Activated CD8-positive, alpha-beta memory T cell treated with anti-CD3 and anti-CD28 coated beads, Interleukin-2, amount 10 ng/mL, durations not matched to agents 7 days and 5 days (primary cell): ENCODE measurements at regions not wholly inside any gene's neighbourhood (a gene's known extent, or its start where the extent isn't known, plus 50 kb on each side); places are given as distances from the start of the nearest gene placed in this dataset.

ENCODE experiments used
- ATAC-seq: fragments of 150-1000 bp; cut with Tn5 transposase; one replicate; pipeline ENCODE4 v1.10.0; 2021; ENCODE audit warnings: moderate library complexity
- CTCF ChIA-PET: fragments of 350-600 bp; sonication (Branson Sonifier 250); formaldehyde crosslinking; loops from one replicate; lab custom pipeline; 2021; ENCODE audit warnings: antibody characterized with exemption; lab: Charles Lee
- DNase-seq: peaks from one replicate; pipeline ENCODE4 v3.0.0-alpha.2; 2020
- H3K27ac Mint-ChIP-seq: one replicate; pipeline ENCODE4 v1.8.0; 2021; ENCODE audit warnings: mild to moderate bottlenecking, mixed read lengths
- H3K27me3 Mint-ChIP-seq: one replicate; pipeline ENCODE4 v1.8.0; 2021; ENCODE audit warnings: mixed read lengths
- H3K36me3 Mint-ChIP-seq: one replicate; pipeline ENCODE4 v1.8.0; 2021; ENCODE audit warnings: mild to moderate bottlenecking, mixed read lengths
- H3K4me1 Mint-ChIP-seq: one replicate; pipeline ENCODE4 v1.8.0; 2021; ENCODE audit warnings: mixed read lengths
- H3K4me3 Mint-ChIP-seq: one replicate; pipeline ENCODE4 v1.8.0; 2021; ENCODE audit warnings: mild to moderate bottlenecking, moderate library complexity, mixed read lengths
- H3K9me3 Mint-ChIP-seq: one replicate; pipeline ENCODE4 v1.8.0; 2022; ENCODE audit warnings: low read depth, mixed read lengths

DNA sequence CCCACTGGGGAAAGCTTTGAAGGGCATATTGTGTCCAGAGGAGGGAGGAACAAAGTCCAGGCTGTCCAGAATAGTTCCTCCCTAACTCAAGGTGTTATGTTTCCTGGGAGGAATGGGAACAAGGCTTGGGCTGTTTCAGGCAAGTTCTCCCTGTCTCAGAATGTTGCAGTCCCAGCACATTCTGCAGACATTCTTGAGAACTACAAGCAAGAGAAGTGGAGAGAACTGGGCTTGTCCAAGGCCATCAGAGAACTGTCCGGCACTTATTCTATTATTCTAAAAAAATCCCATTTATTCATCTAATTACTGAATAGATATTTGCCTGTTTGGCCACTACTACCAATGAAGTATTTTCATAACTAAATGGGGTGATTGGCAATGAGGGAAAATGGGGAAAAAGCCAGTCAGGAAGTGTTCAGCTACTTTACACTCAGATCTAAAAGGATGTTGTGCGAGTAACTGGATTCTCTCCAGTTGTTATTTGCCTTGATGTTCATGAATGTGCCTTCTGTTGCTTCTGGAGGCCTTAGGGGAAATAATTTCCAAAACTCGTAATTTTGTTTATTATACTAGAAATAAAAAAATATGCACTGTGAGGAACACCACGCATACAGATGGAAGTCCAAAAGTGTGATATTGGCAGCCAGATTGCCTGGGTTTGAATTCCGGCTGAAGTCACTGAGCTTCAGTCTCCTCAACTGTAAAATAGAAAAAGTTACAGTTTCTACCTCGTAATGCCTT is 300.1 kb upstream of the RND3 start:
- CTCF ChIA-PET: no interaction called here
- no peak for ATAC-seq
- no peak overlapping the region for H3K4me3 Mint-ChIP-seq
- H3K27me3 Mint-ChIP-seq: no peaks in the 10 kb centered on the region
- no peak for DNase-seq
- H3K9me3 Mint-ChIP-seq: no peaks in the 10 kb centered on the region
- H3K4me1 Mint-ChIP-seq: no peaks in the 10 kb centered on the region
- no peaks in the 10 kb centered on the region for H3K36me3 Mint-ChIP-seq
- no peak overlapping the region for H3K27ac Mint-ChIP-seq

DNA sequence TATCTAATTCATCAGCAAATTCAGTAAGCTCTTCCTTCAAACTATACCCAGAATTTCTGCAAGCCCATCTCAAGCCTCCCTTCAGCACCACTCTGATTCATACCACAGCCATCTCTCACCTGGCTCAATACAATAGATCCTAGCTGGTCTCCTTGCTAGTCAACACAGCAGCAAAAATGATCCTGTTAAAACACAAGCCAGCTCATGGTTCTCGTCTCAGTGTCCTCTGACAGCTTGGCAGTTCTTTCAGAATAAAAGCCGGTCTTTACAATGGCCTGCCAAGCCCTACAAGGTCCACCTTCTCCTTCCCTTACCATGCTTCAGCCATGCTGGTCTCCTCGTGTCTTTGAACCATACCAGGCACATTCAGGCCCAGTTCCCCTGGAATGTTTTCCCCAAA is 296.9 kb upstream of the RND3 start:
- no peaks in the 10 kb centered on the region for H3K9me3 Mint-ChIP-seq
- CTCF ChIA-PET: no interaction called here
- H3K27me3 Mint-ChIP-seq: no peaks in the 10 kb centered on the region
- H3K4me3 Mint-ChIP-seq: no peak overlapping the region
- H3K36me3 Mint-ChIP-seq: no peaks in the 10 kb centered on the region
- ATAC-seq (no peak), DNase-seq (no peak)
- H3K27ac Mint-ChIP-seq: no peak overlapping the region
- H3K4me1 Mint-ChIP-seq: no peaks in the 10 kb centered on the region

DNA sequence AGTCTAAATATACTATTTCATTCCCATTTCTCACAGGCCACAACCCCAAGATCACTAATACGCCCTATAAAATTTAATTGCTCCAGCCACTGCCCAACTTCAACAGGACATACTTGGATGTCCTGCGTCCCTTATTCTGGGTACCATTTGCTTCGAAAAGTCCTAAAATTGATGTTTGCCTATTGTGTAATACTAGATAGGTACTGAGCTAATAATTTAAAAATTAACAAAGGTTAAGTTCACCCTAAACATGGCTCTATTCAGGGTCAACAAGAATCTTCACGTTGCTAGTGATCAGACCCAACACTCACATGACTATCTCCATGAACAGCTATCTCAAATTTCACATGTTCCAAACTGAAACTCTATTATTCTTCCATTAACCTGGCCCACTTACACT is 296.4 kb upstream of the RND3 start:
- ATAC-seq (no peak), DNase-seq (no peak)
- CTCF ChIA-PET: no interaction called here
- H3K9me3 Mint-ChIP-seq: no peaks in the 10 kb centered on the region
- H3K4me3 Mint-ChIP-seq: no peak overlapping the region
- no peak overlapping the region for H3K27ac Mint-ChIP-seq
- no peaks in the 10 kb centered on the region for H3K36me3 Mint-ChIP-seq
- H3K4me1 Mint-ChIP-seq: no peaks in the 10 kb centered on the region
- H3K27me3 Mint-ChIP-seq: no peaks in the 10 kb centered on the region

DNA sequence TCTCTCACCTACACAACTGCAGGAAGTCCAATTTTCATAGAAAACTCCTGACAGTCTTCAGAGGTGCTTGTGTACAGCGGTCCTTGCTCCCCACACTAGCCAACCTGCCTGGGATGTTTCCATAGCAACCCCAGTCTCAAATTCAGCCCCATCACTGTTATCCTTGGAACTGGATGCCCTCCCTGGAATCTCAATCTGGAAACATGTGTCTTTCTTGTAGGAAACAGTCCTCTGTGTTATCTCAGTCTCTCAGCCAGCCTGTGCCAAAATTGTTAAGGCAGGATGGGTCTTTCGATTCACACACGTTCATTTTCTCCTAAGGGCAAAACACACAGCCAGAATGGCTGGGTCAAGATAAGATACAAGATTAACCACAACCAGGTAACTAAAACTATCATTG is 295.5 kb upstream of the RND3 start:
- Mint-ChIP-seq H3K36me3 (no peaks in the 10 kb centered on the region), H3K9me3 (no peaks in the 10 kb centered on the region), H3K27ac (no peak overlapping the region), H3K27me3 (no peaks in the 10 kb centered on the region), H3K4me1 (no peaks in the 10 kb centered on the region), H3K4me3 (no peak overlapping the region)
- no peak for ATAC-seq
- no peak for DNase-seq
- CTCF ChIA-PET: no interaction called here

DNA sequence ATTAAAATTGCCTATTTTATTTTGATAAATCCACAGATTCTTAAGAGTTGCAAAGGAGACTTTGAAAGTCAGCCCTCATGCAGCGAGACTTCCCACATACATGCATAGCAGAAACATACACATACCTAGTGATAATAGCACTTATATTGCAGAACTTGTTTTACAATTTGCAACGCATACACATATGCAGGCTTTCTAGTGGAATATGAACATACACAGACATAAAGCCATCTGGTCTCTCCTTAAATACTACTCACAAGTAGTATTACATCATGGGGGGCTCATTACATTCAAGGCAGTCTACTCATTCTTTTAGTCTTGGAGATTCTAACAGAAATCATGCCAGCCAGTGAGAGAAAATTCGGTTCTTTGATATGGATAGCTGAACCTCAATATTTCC is 295.1 kb upstream of the RND3 start:
- no peak overlapping the region for H3K27ac Mint-ChIP-seq
- ATAC-seq: no peak
- CTCF ChIA-PET: no interaction called here

DNA sequence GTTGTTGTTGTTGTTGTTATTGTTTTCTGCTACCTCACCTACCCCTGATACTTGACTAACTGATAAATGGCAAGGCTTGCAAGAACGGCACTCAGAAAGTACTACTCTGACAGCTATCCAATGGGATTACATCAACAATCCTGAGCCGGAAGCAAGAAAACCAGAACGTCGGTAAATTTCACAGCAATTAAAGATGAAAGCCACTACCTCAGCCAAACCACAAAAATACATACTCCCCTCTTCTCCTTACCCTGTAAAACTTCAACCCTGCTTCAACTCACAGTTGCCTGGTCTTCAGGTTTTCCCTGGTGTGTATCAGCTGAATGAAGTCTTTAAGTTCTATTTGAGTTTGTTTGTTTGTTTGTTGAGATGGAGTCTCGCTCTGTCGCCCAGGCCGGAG is 293.7 kb upstream of the RND3 start:
- H3K36me3 Mint-ChIP-seq: no peaks in the 10 kb centered on the region
- no peak for ATAC-seq
- H3K27me3 Mint-ChIP-seq: no peaks in the 10 kb centered on the region
- CTCF ChIA-PET: no interaction called here
- no peak overlapping the region for H3K27ac Mint-ChIP-seq
- DNase-seq: no peak
- H3K9me3 Mint-ChIP-seq: no peaks in the 10 kb centered on the region
- no peak overlapping the region for H3K4me3 Mint-ChIP-seq
- no peaks in the 10 kb centered on the region for H3K4me1 Mint-ChIP-seq

More for the DNA sequence above, 295.1 kb upstream of the RND3 start:
- Mint-ChIP-seq H3K4me3 (no peak overlapping the region), H3K36me3 (no peaks in the 10 kb centered on the region), H3K4me1 (no peaks in the 10 kb centered on the region), H3K9me3 (no peaks in the 10 kb centered on the region), H3K27me3 (no peaks in the 10 kb centered on the region)
- no peak for DNase-seq

DNA sequence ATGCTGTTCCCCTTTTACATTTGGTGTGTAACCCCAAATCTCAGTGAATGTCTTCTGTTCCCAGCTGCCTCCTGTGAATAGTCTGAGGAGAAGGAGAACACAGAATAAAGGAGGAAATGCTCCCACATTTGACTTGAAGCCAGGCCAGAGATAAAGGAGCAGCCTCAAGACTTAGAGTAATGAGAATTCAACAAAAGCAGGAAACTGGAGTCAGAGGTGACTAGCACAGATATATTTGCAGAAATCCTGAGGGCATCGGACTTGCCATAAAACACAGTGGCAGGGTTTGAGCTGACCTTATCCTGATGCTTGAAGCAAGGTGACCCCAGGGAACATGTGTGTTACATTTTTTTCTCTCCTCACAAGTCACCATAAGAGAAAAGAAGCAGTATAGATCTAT is 291.4 kb upstream of the RND3 start:
- CTCF ChIA-PET: no interaction called here
- DNase-seq (no peak), ATAC-seq (no peak)
- Mint-ChIP-seq H3K4me1 (no peaks in the 10 kb centered on the region), H3K4me3 (no peak overlapping the region), H3K27ac (no peak overlapping the region), H3K36me3 (no peaks in the 10 kb centered on the region), H3K9me3 (no peaks in the 10 kb centered on the region), H3K27me3 (no peaks in the 10 kb centered on the region)

DNA sequence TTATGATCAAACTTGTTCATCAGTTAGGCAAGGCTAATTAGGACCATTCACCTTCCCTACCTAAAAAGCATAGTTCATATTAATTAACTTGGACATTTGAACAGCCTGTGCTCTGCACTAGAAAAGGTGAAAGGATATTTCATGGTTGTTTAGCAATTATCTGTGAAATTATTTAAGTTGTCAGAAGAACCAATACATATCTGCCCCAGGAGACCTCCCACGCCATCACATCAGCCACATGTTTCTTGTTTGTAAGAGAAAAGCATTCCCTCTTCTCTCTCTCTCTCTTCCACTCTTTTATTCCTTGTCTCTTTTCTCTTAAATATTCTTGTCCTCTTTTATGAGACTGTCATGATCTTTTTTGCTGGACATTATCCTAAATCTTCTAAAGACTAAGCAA is 282.0 kb upstream of the RND3 start:
- H3K9me3 Mint-ChIP-seq: no peaks in the 10 kb centered on the region

DNA sequence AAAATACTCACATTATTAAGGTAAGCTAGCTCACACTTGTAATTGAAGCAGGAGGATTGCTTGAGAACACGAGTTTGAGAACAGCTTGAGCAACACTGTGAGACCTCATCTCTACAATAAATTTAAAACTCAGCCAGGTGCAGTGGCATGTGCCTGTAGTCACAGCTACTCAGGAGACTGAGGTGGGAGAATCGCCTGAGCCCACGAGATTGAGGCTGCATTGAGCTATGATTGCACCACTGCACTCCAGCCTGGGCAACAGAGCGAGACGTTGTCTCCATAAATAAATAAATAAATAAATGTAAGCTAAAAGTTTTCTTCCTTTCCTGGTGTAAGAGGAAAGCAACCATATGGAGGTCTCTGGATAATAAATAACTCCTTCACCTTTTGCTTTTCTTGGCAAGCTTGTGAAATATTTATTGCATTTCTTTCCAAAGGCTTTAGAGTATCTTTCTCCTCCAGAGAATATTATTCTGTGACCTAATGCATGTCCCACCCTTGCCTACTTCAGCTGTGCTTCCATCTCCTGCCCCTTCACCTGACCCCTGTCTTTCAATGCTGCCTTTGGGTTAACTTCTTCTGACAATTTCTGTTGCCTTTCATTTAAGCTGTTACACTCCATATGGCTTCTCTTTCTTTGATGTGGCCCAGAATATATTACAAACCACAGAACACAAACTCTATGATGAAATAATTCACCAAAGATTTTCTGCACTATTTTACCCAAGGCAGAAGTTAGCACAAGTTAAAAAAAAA is 280.7 kb upstream of the RND3 start:
- no peak for DNase-seq
- no peak overlapping the region for H3K4me3 Mint-ChIP-seq
- no peaks in the 10 kb centered on the region for H3K9me3 Mint-ChIP-seq
- H3K4me1 Mint-ChIP-seq: no peaks in the 10 kb centered on the region
- CTCF ChIA-PET: interaction anchor here (0.6 to 0.7 kb wide), 2 partner anchors 87 to 958 kb away, joined by 3 read pairs; no protein-coding TSS in a partner anchor
- no peak overlapping the region for H3K27ac Mint-ChIP-seq
- no peaks in the 10 kb centered on the region for H3K36me3 Mint-ChIP-seq
- no peak for ATAC-seq
- H3K27me3 Mint-ChIP-seq: no peaks in the 10 kb centered on the region

More for the DNA sequence above, 282.0 kb upstream of the RND3 start:
- no peaks in the 10 kb centered on the region for H3K27me3 Mint-ChIP-seq
- no peak for ATAC-seq
- no peaks in the 10 kb centered on the region for H3K4me1 Mint-ChIP-seq
- H3K27ac Mint-ChIP-seq: no peak overlapping the region
- no peak overlapping the region for H3K4me3 Mint-ChIP-seq
- CTCF ChIA-PET: no interaction called here
- no peaks in the 10 kb centered on the region for H3K36me3 Mint-ChIP-seq
- DNase-seq: no peak

DNA sequence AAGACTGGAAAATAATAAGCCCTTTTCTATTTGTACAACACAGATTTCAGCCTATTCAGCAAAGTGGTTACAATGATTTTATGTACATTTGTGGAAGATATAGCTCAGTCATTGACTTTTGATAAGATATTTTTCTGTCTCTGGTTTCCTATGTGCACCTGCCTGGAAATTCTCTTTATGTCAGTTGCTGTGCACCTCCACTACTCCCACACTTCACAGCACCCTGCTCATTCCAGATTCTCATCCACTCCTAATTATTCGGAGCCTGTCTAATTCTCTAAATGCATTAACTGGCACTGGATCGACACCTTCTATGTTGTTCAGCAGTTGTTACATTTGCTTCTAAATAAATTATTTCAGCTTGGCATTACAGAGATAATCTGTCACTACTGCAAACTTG is 275.1 kb upstream of the RND3 start:
- no peaks in the 10 kb centered on the region for H3K36me3 Mint-ChIP-seq
- H3K27ac Mint-ChIP-seq: no peak overlapping the region
- no peak overlapping the region for H3K4me3 Mint-ChIP-seq
- H3K4me1 Mint-ChIP-seq: no peaks in the 10 kb centered on the region
- ATAC-seq: no peak
- H3K27me3 Mint-ChIP-seq: no peaks in the 10 kb centered on the region
- CTCF ChIA-PET: no interaction called here
- DNase-seq: no peak
- H3K9me3 Mint-ChIP-seq: no peaks in the 10 kb centered on the region

DNA sequence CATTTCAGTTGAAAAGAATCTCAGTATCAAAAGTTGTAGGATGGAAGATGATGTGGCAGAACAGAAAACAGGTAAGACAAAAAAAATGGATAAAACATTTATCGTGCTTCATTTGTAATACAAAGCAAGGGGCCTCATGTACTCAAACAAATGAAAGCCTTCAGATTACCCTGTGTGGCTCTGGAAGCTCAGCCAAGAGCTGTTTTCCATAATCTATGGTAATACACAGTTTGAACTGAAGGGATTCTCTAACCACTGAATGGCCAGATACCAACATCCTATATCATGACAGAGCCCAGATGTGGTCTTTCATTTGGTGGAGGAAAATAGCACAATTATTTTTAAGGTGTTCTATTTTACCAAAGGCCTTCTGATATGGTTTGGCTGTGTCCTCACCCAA is 272.1 kb upstream of the RND3 start:
- Mint-ChIP-seq H3K27me3 (no peaks in the 10 kb centered on the region), H3K9me3 (no peaks in the 10 kb centered on the region), H3K27ac (no peak overlapping the region), H3K4me1 (no peaks in the 10 kb centered on the region), H3K4me3 (no peak overlapping the region), H3K36me3 (no peaks in the 10 kb centered on the region)
- ATAC-seq: no peak
- no peak for DNase-seq
- CTCF ChIA-PET: no interaction called here

DNA sequence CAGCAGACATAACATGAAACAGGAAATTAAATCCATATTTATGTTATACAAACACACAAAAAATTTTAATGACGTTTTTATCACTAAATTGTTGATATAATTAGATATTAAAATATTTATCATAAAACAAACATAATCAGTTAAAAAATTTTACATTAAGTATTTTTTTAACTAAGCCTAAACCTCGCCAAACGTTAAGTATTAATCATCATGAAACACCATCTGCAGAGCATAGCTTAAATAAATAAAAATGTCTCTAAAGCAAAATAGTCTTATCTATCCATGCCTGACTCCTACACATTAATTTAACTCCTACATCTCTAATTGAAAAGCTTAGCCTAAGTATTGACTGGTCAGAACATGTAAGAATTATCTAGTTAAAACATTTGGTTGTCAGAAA is 271.6 kb upstream of the RND3 start:
- no peak for ATAC-seq
- no peak overlapping the region for H3K27ac Mint-ChIP-seq
- CTCF ChIA-PET: no interaction called here
- no peaks in the 10 kb centered on the region for H3K36me3 Mint-ChIP-seq
- no peak overlapping the region for H3K4me3 Mint-ChIP-seq
- no peaks in the 10 kb centered on the region for H3K4me1 Mint-ChIP-seq
- H3K27me3 Mint-ChIP-seq: no peaks in the 10 kb centered on the region
- no peak for DNase-seq
- H3K9me3 Mint-ChIP-seq: no peaks in the 10 kb centered on the region

DNA sequence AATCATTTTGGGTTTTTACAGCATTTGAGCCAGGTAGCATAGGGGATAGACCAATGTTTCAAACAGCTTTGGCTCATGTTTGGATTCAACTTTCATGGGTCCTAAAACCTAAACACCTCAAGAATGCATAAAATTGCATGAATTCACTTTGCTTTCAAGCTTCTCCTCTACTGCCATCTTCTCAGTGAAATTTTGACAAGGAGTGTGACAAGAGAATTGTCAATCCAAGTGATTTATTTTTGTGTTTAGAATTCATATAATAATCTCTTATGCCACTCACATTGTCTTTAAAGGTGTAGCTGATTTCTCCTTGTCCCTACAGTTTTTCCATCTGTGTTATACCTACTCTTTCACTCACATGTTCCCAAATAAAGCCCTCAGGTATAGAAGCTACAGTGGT is 264.8 kb upstream of the RND3 start:
- no peaks in the 10 kb centered on the region for H3K27me3 Mint-ChIP-seq
- no peaks in the 10 kb centered on the region for H3K9me3 Mint-ChIP-seq
- H3K27ac Mint-ChIP-seq: no peak overlapping the region
- no peaks in the 10 kb centered on the region for H3K4me1 Mint-ChIP-seq
- CTCF ChIA-PET: no interaction called here
- no peak for DNase-seq
- no peaks in the 10 kb centered on the region for H3K36me3 Mint-ChIP-seq
- H3K4me3 Mint-ChIP-seq: no peak overlapping the region
- ATAC-seq: no peak

DNA sequence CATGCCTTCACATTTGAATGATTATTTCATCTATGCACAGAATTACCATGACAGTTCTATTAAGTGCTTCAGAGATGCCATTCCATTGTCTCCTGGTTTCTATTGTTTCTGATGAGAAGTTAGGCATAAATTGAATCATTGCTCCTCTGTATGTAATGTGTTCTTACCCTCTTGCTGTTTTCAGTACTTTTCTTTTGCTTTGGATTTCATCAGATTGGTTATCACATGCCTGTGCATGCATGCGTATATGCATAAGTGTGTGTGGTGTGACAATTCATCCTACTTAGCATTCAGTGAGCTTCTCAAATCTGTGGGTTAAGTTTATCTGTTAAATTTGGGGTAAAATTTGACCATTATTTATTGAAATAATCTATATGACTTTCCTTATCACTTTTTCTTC is 263.3 kb upstream of the RND3 start:
- Mint-ChIP-seq H3K4me1 (no peaks in the 10 kb centered on the region), H3K9me3 (no peaks in the 10 kb centered on the region), H3K27ac (no peak overlapping the region), H3K27me3 (no peaks in the 10 kb centered on the region), H3K36me3 (no peaks in the 10 kb centered on the region), H3K4me3 (no peak overlapping the region)
- DNase-seq (no peak), ATAC-seq (no peak)
- CTCF ChIA-PET: no interaction called here
